DOHH2 (cell line): ENCODE measurements at regions not wholly inside any gene's neighbourhood (a gene's known extent, or its start where the extent isn't known, plus 50 kb on each side); places are given as distances from the start of the nearest gene placed in this dataset.

Experiments used
- CTCF ChIP-seq: fragments of 200-600 bp; sonication (generic); IDR thresholded peaks from one replicate; pipeline ENCODE4 v1.5.1; 2014; ENCODE audit warnings: antibody characterized with exemption, mild to moderate bottlenecking, low read depth, low read length; ENCODE audit not compliant: poor library complexity, severe bottlenecking
- EZH2phosphoT487 ChIP-seq: fragments of 200-600 bp; sonication (generic); IDR thresholded peaks from 2 replicates; pipeline ENCODE4 v1.6.1; 2017; ENCODE audit warnings: borderline replicate concordance, mild to moderate bottlenecking, antibody characterized with exemption, low read length, moderate library complexity, mixed read lengths

GRCh38 chr6:113027780-113028179 is 680.6 kb downstream of the RFPL4B start:
- TF ChIP-seq EZH2phosphoT487: no peak
- no peak for TF ChIP-seq CTCF
